Astrocyte (in vitro differentiated cells and primary cell): ENCODE measurements at regions not wholly inside any gene's neighbourhood (a gene's known extent, or its start where the extent isn't known, plus 50 kb on each side); places are given as distances from the start of the nearest gene placed in this dataset.

Source experiments
- CTCF ChIP-seq: IDR thresholded peaks from 2 replicates; pipeline ENCODE4 v1.5.1; 2011; ENCODE audit warnings: low read depth, mild to moderate bottlenecking, inconsistent platforms, low read length, moderate library complexity; ENCODE audit not compliant: insufficient read depth
- EZH2 ChIP-seq: IDR thresholded peaks from 2 replicates; pipeline ENCODE4 v1.6.1; 2012; ENCODE audit warnings: mild to moderate bottlenecking, low read length, inconsistent platforms; ENCODE audit not compliant: insufficient read depth

- TF ChIP-seq CTCF (no peak), EZH2 (no peak)
These were observed 162.2 kb upstream of the FAM3C start for GRCh38 chr7:121558288-121558687.
